ENCODE measurements at regions not wholly inside any gene's neighbourhood (a gene's known extent, or its start where the extent isn't known, plus 50 kb on each side); places are given as distances from the start of the nearest gene placed in this dataset.

GRCh38 chr4:120354381-120354780 lies 287.7 kb upstream of the MAD2L1 start:
- TF ChIP-seq CTCF (IDR thresholded peaks at IDR 0.05; ENCODE audit: low read depth, low read length) = no peak
- DNase-seq (ENCODE audit: extremely low read depth, low read depth) = no peak

- TF ChIP-seq CTCF (IDR thresholded peaks at IDR 0.05; ENCODE audit: low read depth, low read length) = no peak
- no peak for DNase-seq (ENCODE audit: extremely low read depth, low read depth)
Observed at GRCh38 chr4:120353235-120353634, 286.6 kb upstream of the MAD2L1 start.

GRCh38 chr4:120352739-120353138 lies 286.1 kb upstream of the MAD2L1 start:
- TF ChIP-seq CTCF (IDR thresholded peaks at IDR 0.05; ENCODE audit: low read depth, low read length) = no peak
- DNase-seq (ENCODE audit: extremely low read depth, low read depth) = no peak

- DNase-seq (ENCODE audit: extremely low read depth, low read depth) = no peak
- TF ChIP-seq CTCF (IDR thresholded peaks at IDR 0.05; ENCODE audit: low read depth, low read length) = no peak
Observed at GRCh38 chr4:120348948-120349347, 282.3 kb upstream of the MAD2L1 start.

- TF ChIP-seq CTCF (IDR thresholded peaks at IDR 0.05; ENCODE audit: low read depth, low read length) = no peak
- no peak for DNase-seq (ENCODE audit: extremely low read depth, low read depth)
Observed at GRCh38 chr4:120348521-120348920, 281.9 kb upstream of the MAD2L1 start.

GRCh38 chr4:120331486-120332370 lies 265.1 kb upstream of the MAD2L1 start:
- no peak for TF ChIP-seq CTCF (IDR thresholded peaks at IDR 0.05; ENCODE audit: low read depth, low read length)
- DNase-seq (ENCODE audit: extremely low read depth, low read depth) = no peak

GRCh38 chr4:120329386-120329785 lies 262.7 kb upstream of the MAD2L1 start:
- no peak for DNase-seq (ENCODE audit: extremely low read depth, low read depth)
- TF ChIP-seq CTCF (IDR thresholded peaks at IDR 0.05; ENCODE audit: low read depth, low read length) = no peak

All from AG09319 (cell line).